HG02981 (cell line): ENCODE measurements at regions not wholly inside any gene's neighbourhood (a gene's known extent, or its start where the extent isn't known, plus 50 kb on each side); places are given as distances from the start of the nearest gene placed in this dataset.

Experiments
- ATAC-seq: cut with Tn5 transposase; IDR thresholded peaks from one replicate; pipeline ENCODE4 v1.9.1; 2021; ENCODE audit warnings: mild to moderate bottlenecking, moderate library complexity; ENCODE audit not compliant: unreplicated experiment

GRCh38 chr2:120894966-120895365 is 159.3 kb downstream of the GLI2 start:
- ATAC-seq, result no peak

- ATAC-seq, result no peak
Measured at GRCh38 chr2:120896126-120896525, 160.5 kb downstream of the GLI2 start.

GRCh38 chr2:120896901-120897300 is 161.2 kb downstream of the GLI2 start:
- no peak for ATAC-seq

GRCh38 chr2:120897399-120897798 is 161.7 kb downstream of the GLI2 start:
- no peak for ATAC-seq

GRCh38 chr2:120898496-120898895 is 162.8 kb downstream of the GLI2 start:
- no peak for ATAC-seq

GRCh38 chr2:120898961-120899750 is 163.5 kb downstream of the GLI2 start:
- no peak for ATAC-seq

GRCh38 chr2:120899771-120900170 is 164.1 kb downstream of the GLI2 start:
- no peak for ATAC-seq

GRCh38 chr2:120901201-120901600 is 165.5 kb downstream of the GLI2 start:
- ATAC-seq, result no peak

GRCh38 chr2:120902592-120902991 is 166.9 kb downstream of the GLI2 start:
- no peak for ATAC-seq

GRCh38 chr2:120904379-120904778 is 168.7 kb downstream of the GLI2 start:
- ATAC-seq, result no peak

- no peak for ATAC-seq
Measured at GRCh38 chr2:120904830-120905234, 169.2 kb downstream of the GLI2 start.

GRCh38 chr2:120905298-120905697 is 169.6 kb downstream of the GLI2 start:
- ATAC-seq, result no peak

- ATAC-seq, result no peak
Measured at GRCh38 chr2:120905824-120906571, 170.3 kb downstream of the GLI2 start.

GRCh38 chr2:120906914-120907313 is 171.2 kb downstream of the GLI2 start:
- ATAC-seq, result no peak

- no peak for ATAC-seq
Measured at GRCh38 chr2:120907822-120908221, 172.2 kb downstream of the GLI2 start.

GRCh38 chr2:120908314-120908975 is 172.8 kb downstream of the GLI2 start:
- no peak for ATAC-seq

GRCh38 chr2:120909102-120909501 is 173.4 kb downstream of the GLI2 start:
- ATAC-seq, result no peak

GRCh38 chr2:120910164-120910563 is 174.5 kb downstream of the GLI2 start:
- no peak for ATAC-seq

- no peak for ATAC-seq
Measured at GRCh38 chr2:120910956-120911951, 175.6 kb downstream of the GLI2 start.
